HG03139 (cell line): ENCODE measurements at regions not wholly inside any gene's neighbourhood (a gene's known extent, or its start where the extent isn't known, plus 50 kb on each side); places are given as distances from the start of the nearest gene placed in this dataset.

ENCODE experiments used
- ATAC-seq: cut with Tn5 transposase; IDR thresholded peaks from one replicate; pipeline ENCODE4 v1.9.1; 2021; ENCODE audit not compliant: unreplicated experiment

- no peak for ATAC-seq
Measured at GRCh38 chr5:38207343-38207742, 51.0 kb upstream of the EGFLAM start.

- no peak for ATAC-seq
Measured at GRCh38 chr5:38202741-38203140, 55.6 kb upstream of the EGFLAM start.

GRCh38 chr5:38200872-38201557 is 57.3 kb upstream of the EGFLAM start:
- ATAC-seq: no peak

- ATAC-seq: no peak
Measured at GRCh38 chr5:38197118-38197517, 61.2 kb upstream of the EGFLAM start.

- peak; percentile 81 for ATAC-seq
Measured at GRCh38 chr5:38193015-38193581, 65.3 kb upstream of the EGFLAM start.

- ATAC-seq: no peak
Measured at GRCh38 chr5:38191693-38192092, 66.7 kb upstream of the EGFLAM start.

GRCh38 chr5:38190111-38190510 is 68.2 kb upstream of the EGFLAM start:
- ATAC-seq: no peak

GRCh38 chr5:38189081-38189504 is 69.3 kb upstream of the EGFLAM start:
- no peak for ATAC-seq

- ATAC-seq: no peak
Measured at GRCh38 chr5:38188591-38188990, 69.8 kb upstream of the EGFLAM start.

GRCh38 chr5:38187532-38187931 is 70.8 kb upstream of the EGFLAM start:
- ATAC-seq: no peak

- ATAC-seq: no peak
Measured at GRCh38 chr5:38184627-38185026, 73.7 kb upstream of the EGFLAM start.

- ATAC-seq: no peak
Measured at GRCh38 chr5:38182991-38183390, 75.4 kb upstream of the EGFLAM start.

- ATAC-seq: no peak
Measured at GRCh38 chr5:38168029-38168428, 90.3 kb upstream of the EGFLAM start.

GRCh38 chr5:38167562-38167996 is 90.8 kb upstream of the EGFLAM start:
- ATAC-seq: no peak

- ATAC-seq: no peak
Measured at GRCh38 chr5:38166832-38167231, 91.5 kb upstream of the EGFLAM start.

- ATAC-seq: no peak
Measured at GRCh38 chr5:38165435-38165834, 92.9 kb upstream of the EGFLAM start.

GRCh38 chr5:38164776-38165399 is 93.5 kb upstream of the EGFLAM start:
- no peak for ATAC-seq

- ATAC-seq: no peak
Measured at GRCh38 chr5:38163636-38164237, 94.6 kb upstream of the EGFLAM start.

GRCh38 chr5:38162625-38163024 is 95.7 kb upstream of the EGFLAM start:
- ATAC-seq: no peak

- no peak for ATAC-seq
Measured at GRCh38 chr5:38157024-38157423, 101.3 kb upstream of the EGFLAM start.

GRCh38 chr5:38154615-38155204 is 103.6 kb upstream of the EGFLAM start:
- no peak for ATAC-seq

GRCh38 chr5:38151878-38152277 is 106.5 kb upstream of the EGFLAM start:
- ATAC-seq: no peak
